ENCODE measurements at regions not wholly inside any gene's neighbourhood (a gene's known extent, or its start where the extent isn't known, plus 50 kb on each side); places are given as distances from the start of the nearest gene placed in this dataset.
A peak's percentile ranks its signal among the peaks of the same experiment; 100 is the strongest.
"Not testable (repeated sequence)": the region's sequence is repeated elsewhere in the genome, so short reads cannot be mapped to it uniquely, and the experiment has no call there.

GRCh38 chr18:21980744-21981143 lies 188.6 kb upstream of the GATA6 start:
- ChIA-PET CTCF (interaction anchor here (0.9 to 2.3 kb wide), 4 partner anchors 15 to 25 kb away, joined by 3 to 11 read pairs (median 8); no protein-coding TSS in a partner anchor), POLR2A (no interaction called here)
- TF ChIP-seq CTCF (IDR thresholded peaks at IDR 0.05; ENCODE audit: insufficient read depth, low read length, missing control alignments) = no peak
- H3K4me3 ChIP-seq (ENCODE audit: low read depth, low read length) = no peak overlapping the region
- DNase-seq (ENCODE audit: low read depth, low spot score) = no peak

GRCh38 chr18:21981489-21981888 lies 187.9 kb upstream of the GATA6 start:
- CTCF ChIA-PET = interaction anchor here (0.8 to 2.3 kb wide), 4 partner anchors 15 to 26 kb away, joined by 3 to 11 read pairs (median 8); no protein-coding TSS in a partner anchor

GRCh38 chr18:21991081-21991534 lies 178.3 kb upstream of the GATA6 start:
- H3K4me3 ChIP-seq (ENCODE audit: low read depth, low read length) = no peak overlapping the region
- ChIA-PET POLR2A (no interaction called here), CTCF (interaction anchor here (1.2 kb wide), 1 partner anchor 9 kb away, joined by 6 read pairs; no protein-coding TSS in a partner anchor)
- no peak for TF ChIP-seq CTCF (IDR thresholded peaks at IDR 0.05; ENCODE audit: insufficient read depth, low read length, missing control alignments)
- DNase-seq (ENCODE audit: low read depth, low spot score) = no peak

More at GRCh38 chr18:21981489-21981888, 187.9 kb upstream of the GATA6 start:
- DNase-seq (ENCODE audit: low read depth, low spot score); H3K4me3 ChIP-seq (ENCODE audit: low read depth, low read length); POLR2A ChIA-PET: not testable (repeated sequence)

GRCh38 chr18:21991886-21992285 lies 177.5 kb upstream of the GATA6 start:
- CTCF ChIA-PET = interaction anchor here (0.6 to 1.2 kb wide), 2 partner anchors 8 to 778 kb away, joined by 3 to 6 read pairs; no protein-coding TSS in a partner anchor

GRCh38 chr18:21996351-21996826 lies 173.0 kb upstream of the GATA6 start:
- CTCF ChIA-PET = interaction anchor here (0.5 to 4.8 kb wide), 9 partner anchors 9 to 567 kb away, joined by 3 to 41 read pairs (median 4); no protein-coding TSS in a partner anchor
- POLR2A ChIA-PET = no interaction called here
- H3K4me3 ChIP-seq (ENCODE audit: low read depth, low read length) = no peak overlapping the region
- no peak for DNase-seq (ENCODE audit: low read depth, low spot score)
- no peak for TF ChIP-seq CTCF (IDR thresholded peaks at IDR 0.05; ENCODE audit: insufficient read depth, low read length, missing control alignments)

More at GRCh38 chr18:21991886-21992285, 177.5 kb upstream of the GATA6 start:
- POLR2A ChIA-PET = no interaction called here
- DNase-seq (ENCODE audit: low read depth, low spot score) = no peak
- no peak overlapping the region for H3K4me3 ChIP-seq (ENCODE audit: low read depth, low read length)
- no peak for TF ChIP-seq CTCF (IDR thresholded peaks at IDR 0.05; ENCODE audit: insufficient read depth, low read length, missing control alignments)

- peak; percentile 61 for TF ChIP-seq CTCF (IDR thresholded peaks at IDR 0.05; ENCODE audit: insufficient read depth, low read length, missing control alignments)
- ChIA-PET POLR2A (no interaction called here), CTCF (interaction anchor here (0.9 to 4.8 kb wide), 21 partner anchors 8 to 778 kb away, joined by 3 to 41 read pairs (median 6); no protein-coding TSS in a partner anchor)
- no peak overlapping the region for H3K4me3 ChIP-seq (ENCODE audit: low read depth, low read length)
- no peak for DNase-seq (ENCODE audit: low read depth, low spot score)
These were observed 171.9 kb upstream of the GATA6 start for GRCh38 chr18:21997207-21998143.

All from AG04449 (cell line).